Keratinocyte (primary cell): ENCODE measurements at regions not wholly inside any gene's neighbourhood (a gene's known extent, or its start where the extent isn't known, plus 50 kb on each side); places are given as distances from the start of the nearest gene placed in this dataset.

Experiments
- DNase-seq: peaks from one replicate; pipeline ENCODE4 v3.0.0-alpha.2; 2011; ENCODE audit warnings: low read depth, missing footprints, low spot score
- FAIRE-seq: peaks from 2 replicates; lab custom pipeline; 2011; peaks lifted over from hg19 to GRCh38; lab: Jason Lieb, UNC
- H2AFZ ChIP-seq: 2 replicates; pipeline ENCODE4 v1.6.0; 2012; ENCODE audit warnings: low read length, control low read depth, inconsistent platforms; ENCODE audit not compliant: control insufficient read depth
- H3K27ac ChIP-seq: 2 replicates; pipeline ENCODE4 v1.5.1; 2011; ENCODE audit warnings: low read length; ENCODE audit not compliant: control insufficient read depth, insufficient read depth
- H3K27me3 ChIP-seq: 3 replicates; pipeline ENCODE4 v1.6.0; 2011; ENCODE audit warnings: low read length; ENCODE audit not compliant: control insufficient read depth, insufficient read depth; ENCODE audit errors: extremely low read depth
- H3K36me3 ChIP-seq, 2 experiments: 2 replicates in 1 of 2; 3 replicates in 1 of 2; pipeline ENCODE4 v1.5.1; 2011; ENCODE audit warnings: low read length in 2 of 2, mild to moderate bottlenecking in 1 of 2; ENCODE audit not compliant: control insufficient read depth in 2 of 2, insufficient read depth in 2 of 2; ENCODE audit errors: extremely low read depth in 1 of 2
- H3K4me1 ChIP-seq: 3 replicates; pipeline ENCODE4 v1.5.1; 2011; ENCODE audit warnings: low read length; ENCODE audit not compliant: control insufficient read depth, insufficient read depth; ENCODE audit errors: extremely low read depth
- H3K4me2 ChIP-seq: 3 replicates; pipeline ENCODE4 v1.6.0; 2011; ENCODE audit warnings: low read depth, low read length; ENCODE audit not compliant: control insufficient read depth, insufficient read depth; ENCODE audit errors: extremely low read depth
- H3K4me3 ChIP-seq, 3 experiments: fragments of 200-600 bp in 1 of 3; sonication (generic) in 1 of 3; 2 replicates in 2 of 3; 3 replicates in 1 of 3; pipeline ENCODE4 v1.5.1; 2011 to 2016; ENCODE audit warnings: low read length in 3 of 3, mild to moderate bottlenecking in 3 of 3, control low read depth in 2 of 3, inconsistent platforms in 1 of 3, low read depth in 1 of 3, mixed read lengths in 1 of 3, mixed run types in 1 of 3, moderate library complexity in 1 of 3; ENCODE audit not compliant: control insufficient read depth in 2 of 3, insufficient read depth in 2 of 3; ENCODE audit errors: extremely low read depth in 1 of 3
- H3K79me2 ChIP-seq: 2 replicates; pipeline ENCODE4 v1.6.0; 2012; ENCODE audit warnings: low read length; ENCODE audit not compliant: control insufficient read depth, insufficient read depth
- H3K9ac ChIP-seq: 3 replicates; pipeline ENCODE4 v1.6.0; 2011; ENCODE audit warnings: low read length; ENCODE audit not compliant: control insufficient read depth, insufficient read depth; ENCODE audit errors: extremely low read depth
- H3K9me1 ChIP-seq: 3 replicates; pipeline ENCODE4 v1.6.0; 2011; ENCODE audit warnings: low read length; ENCODE audit not compliant: control insufficient read depth, insufficient read depth; ENCODE audit errors: extremely low read depth
- H3K9me3 ChIP-seq: 2 replicates; pipeline ENCODE4 v1.5.1; 2012; ENCODE audit warnings: low read depth, low read length; ENCODE audit not compliant: control insufficient read depth
- H4K20me1 ChIP-seq: 3 replicates; pipeline ENCODE4 v1.6.0; 2011; ENCODE audit warnings: low read length; ENCODE audit not compliant: control insufficient read depth, insufficient read depth; ENCODE audit errors: extremely low read depth
- CTCF ChIP-seq, 3 experiments: IDR thresholded peaks in 1 of 3; conservative IDR thresholded peaks in 1 of 3; optimal IDR thresholded peaks in 1 of 3; 2 replicates in 2 of 3; 3 replicates in 1 of 3; pipeline versions ENCODE3 to v1.5.1; 2011; ENCODE audit warnings: low read length in 3 of 3, mild to moderate bottlenecking in 3 of 3, moderate library complexity in 2 of 3, control low read depth in 1 of 3, inconsistent platforms in 1 of 3; ENCODE audit not compliant: insufficient read depth in 2 of 3; ENCODE audit errors: extremely low read depth in 1 of 3
- EZH2 ChIP-seq: IDR thresholded peaks from one replicate; pipeline ENCODE4 v1.6.1; 2012; ENCODE audit warnings: inconsistent platforms, mild to moderate bottlenecking, low read length, moderate library complexity
- dilution Hi-C: fragments of 300-500 bp; cut with MboI; formaldehyde crosslinking; loops from one replicate; pipeline ENCODE4 v1.7.0; 2020; ENCODE audit warnings: low sequenced_read_pairs; ENCODE audit not compliant: extremely low pct_ligation_motif_present

- Histone ChIP-seq H3K4me1 (no peaks in the 10 kb centered on the region), H3K4me2 (no peak overlapping the region), H2AFZ (no peak overlapping the region), H3K9me1 (no peaks in the 10 kb centered on the region), H4K20me1 (no peaks in the 10 kb centered on the region), H3K9me3 (no peaks in the 10 kb centered on the region), H3K36me3 (no peaks in the 10 kb centered on the region), H3K9ac (no peak overlapping the region), H3K79me2 (no peaks in the 10 kb centered on the region), H3K4me3 (no peak overlapping the region), H3K27ac (no peak overlapping the region), H3K27me3 (no peaks in the 10 kb centered on the region)
- DNase-seq (no peak), FAIRE-seq (no peak)
- TF ChIP-seq CTCF (optimal IDR thresholded peaks at IDR 0.05 in 1 of 3, IDR thresholded peaks at IDR 0.05 in 1 of 3, conservative IDR thresholded peaks at IDR 0.05 in 1 of 3; ENCODE audit: extremely low read depth in 1 of 3, insufficient read depth in 2 of 3, low read length in 3 of 3) (no peak), EZH2 (no peak)
- dilution Hi-C loops: no loop called here
Measured at GRCh38 chr4:141972950-141973349, 336.6 kb downstream of the IL15 start.
